ENCODE measurements at regions not wholly inside any gene's neighbourhood (a gene's known extent, or its start where the extent isn't known, plus 50 kb on each side); places are given as distances from the start of the nearest gene placed in this dataset.

DNA sequence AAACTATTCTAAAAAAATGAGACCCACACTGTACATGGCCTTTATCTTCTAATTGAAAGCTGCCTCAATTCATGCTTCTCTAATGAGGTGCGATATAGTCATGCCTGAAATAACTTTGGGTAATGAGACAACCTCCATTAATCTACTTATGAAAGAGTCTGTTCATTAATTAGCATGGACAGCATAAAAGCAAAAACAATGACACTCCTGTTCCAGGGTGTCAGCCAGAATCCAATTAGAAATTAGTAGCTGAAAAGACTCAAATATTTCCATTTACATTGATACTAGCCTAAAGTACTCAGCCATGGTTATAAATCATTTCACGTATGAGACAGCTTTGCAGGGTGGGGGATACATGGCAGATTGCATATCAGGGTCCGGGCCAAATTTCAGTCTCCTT is 288.7 kb downstream of the AKAIN1 start:
- no peak overlapping the region for H3K4me3 ChIP-seq (replicated peaks; ENCODE audit: low read depth, low read length)
- no peak for DNase-seq (ENCODE audit: extremely low read depth, low read depth)
- TF ChIP-seq, protein P1, sequence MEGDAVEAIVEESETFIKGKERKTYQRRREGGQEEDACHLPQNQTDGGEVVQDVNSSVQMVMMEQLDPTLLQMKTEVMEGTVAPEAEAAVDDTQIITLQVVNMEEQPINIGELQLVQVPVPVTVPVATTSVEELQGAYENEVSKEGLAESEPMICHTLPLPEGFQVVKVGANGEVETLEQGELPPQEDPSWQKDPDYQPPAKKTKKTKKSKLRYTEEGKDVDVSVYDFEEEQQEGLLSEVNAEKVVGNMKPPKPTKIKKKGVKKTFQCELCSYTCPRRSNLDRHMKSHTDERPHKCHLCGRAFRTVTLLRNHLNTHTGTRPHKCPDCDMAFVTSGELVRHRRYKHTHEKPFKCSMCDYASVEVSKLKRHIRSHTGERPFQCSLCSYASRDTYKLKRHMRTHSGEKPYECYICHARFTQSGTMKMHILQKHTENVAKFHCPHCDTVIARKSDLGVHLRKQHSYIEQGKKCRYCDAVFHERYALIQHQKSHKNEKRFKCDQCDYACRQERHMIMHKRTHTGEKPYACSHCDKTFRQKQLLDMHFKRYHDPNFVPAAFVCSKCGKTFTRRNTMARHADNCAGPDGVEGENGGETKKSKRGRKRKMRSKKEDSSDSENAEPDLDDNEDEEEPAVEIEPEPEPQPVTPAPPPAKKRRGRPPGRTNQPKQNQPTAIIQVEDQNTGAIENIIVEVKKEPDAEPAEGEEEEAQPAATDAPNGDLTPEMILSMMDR (IDR thresholded peaks at IDR 0.05; ENCODE audit: low read depth, low read length, missing control alignments) = no peak

DNA sequence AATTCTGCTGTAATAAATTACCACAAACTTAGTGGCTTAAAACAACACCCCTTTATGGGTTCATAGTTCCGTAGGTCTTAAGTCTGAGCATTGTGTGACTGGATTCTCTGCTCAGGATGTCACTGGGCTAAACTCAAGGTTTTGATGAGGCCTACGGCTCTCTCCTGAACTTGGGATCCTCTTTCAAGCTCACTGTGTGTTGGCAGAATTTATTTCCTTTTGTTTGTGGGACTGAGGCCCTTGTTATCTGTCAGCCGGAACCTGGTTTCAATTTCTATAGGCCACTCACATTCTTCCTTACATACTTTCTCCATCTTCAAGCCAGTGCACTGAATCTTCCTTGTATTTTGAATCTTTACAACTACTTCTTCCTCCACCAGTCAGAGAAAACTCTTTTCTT is 290.2 kb downstream of the AKAIN1 start:
- no peak for DNase-seq (ENCODE audit: extremely low read depth, low read depth)
- no peak overlapping the region for H3K4me3 ChIP-seq (replicated peaks; ENCODE audit: low read depth, low read length)
- TF ChIP-seq, protein P1 (IDR thresholded peaks at IDR 0.05; ENCODE audit: low read depth, low read length, missing control alignments) = no peak

DNA sequence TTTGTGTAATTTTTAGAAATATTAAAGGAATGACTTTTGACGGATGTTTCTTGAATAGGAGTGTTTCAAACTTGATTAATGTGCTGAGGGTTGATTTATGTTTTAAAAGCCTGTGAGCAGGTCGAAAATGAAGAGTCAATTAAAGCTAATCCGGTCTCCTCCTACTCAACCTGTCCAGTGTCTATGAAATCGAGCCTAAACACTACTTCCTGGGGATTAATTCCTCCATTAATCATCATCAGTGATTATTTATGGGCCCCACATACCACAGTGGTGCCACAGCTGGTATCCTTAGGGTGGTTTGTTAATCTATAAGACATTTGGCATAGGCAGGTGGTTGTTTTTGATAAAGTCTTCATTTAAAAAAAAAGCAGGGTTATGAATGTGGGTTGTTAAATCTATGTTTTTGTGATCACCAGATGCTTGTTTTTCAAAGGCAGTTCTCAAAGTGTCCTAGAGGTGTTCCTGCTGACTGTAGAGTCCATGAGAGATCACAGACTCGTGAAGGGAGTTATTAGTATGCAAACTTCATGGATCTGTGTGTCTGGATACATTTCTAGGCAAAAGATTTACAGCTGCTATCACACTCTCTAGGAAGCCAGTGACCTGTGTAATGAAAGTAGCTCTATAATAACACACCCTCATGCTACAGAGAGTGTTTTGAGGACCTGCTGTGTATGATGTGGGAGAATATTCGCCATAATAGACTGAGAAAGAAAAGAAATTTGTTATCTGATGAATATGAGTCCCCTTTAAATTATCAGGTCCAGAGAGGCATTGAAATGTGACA is 308.6 kb downstream of the AKAIN1 start:
- TF ChIP-seq, protein P1 (IDR thresholded peaks at IDR 0.05; ENCODE audit: low read depth, low read length, missing control alignments) = no peak
- no peak overlapping the region for H3K4me3 ChIP-seq (replicated peaks; ENCODE audit: low read depth, low read length)
- no peak for DNase-seq (ENCODE audit: extremely low read depth, low read depth)

- no peak overlapping the region for H3K4me3 ChIP-seq (replicated peaks; ENCODE audit: low read depth, low read length)
- TF ChIP-seq, protein P1 (IDR thresholded peaks at IDR 0.05; ENCODE audit: low read depth, low read length, missing control alignments) = no peak
- no peak for DNase-seq (ENCODE audit: extremely low read depth, low read depth)
Measured at GRCh38 chr18:4878480-4878879, 318.6 kb downstream of the AKAIN1 start.

- DNase-seq (ENCODE audit: extremely low read depth, low read depth) = no peak
- TF ChIP-seq, protein P1 (IDR thresholded peaks at IDR 0.05; ENCODE audit: low read depth, low read length, missing control alignments) = no peak
- H3K4me3 ChIP-seq (replicated peaks; ENCODE audit: low read depth, low read length) = no peak overlapping the region
Measured at GRCh38 chr18:4871197-4871596, 325.9 kb downstream of the AKAIN1 start.

DNA sequence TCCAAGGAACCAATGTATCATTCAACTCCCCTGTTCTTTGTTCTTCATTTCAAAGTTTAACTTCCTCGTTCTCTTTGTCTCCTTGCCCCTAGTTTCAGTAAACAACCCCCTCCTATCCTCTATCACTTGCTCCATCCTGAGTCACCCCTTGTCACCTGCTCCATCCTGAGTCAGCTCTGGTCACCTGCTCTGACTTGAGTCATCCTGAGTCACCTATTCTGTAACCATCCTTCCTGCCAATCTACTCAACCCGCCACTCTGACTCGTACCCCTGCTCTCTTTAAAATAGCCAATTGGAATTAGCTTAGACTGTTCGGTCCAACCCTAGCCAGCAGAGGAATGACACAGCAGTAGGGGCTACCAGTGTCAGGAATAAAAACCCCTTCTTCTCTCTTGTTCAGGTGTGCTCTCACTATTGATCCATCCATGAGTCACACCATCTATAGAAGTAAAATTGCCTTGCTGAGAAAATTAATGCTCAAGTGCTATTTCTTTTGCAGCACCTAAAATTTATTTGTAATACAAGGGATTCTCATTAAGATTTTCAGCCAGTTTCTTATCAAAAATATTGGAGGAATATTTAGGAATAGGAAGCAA is 326.8 kb downstream of the AKAIN1 start:
- no peak overlapping the region for H3K4me3 ChIP-seq (replicated peaks; ENCODE audit: low read depth, low read length)
- DNase-seq (ENCODE audit: extremely low read depth, low read depth) = no peak
- TF ChIP-seq, protein P1 (IDR thresholded peaks at IDR 0.05; ENCODE audit: low read depth, low read length, missing control alignments) = no peak
